Body of pancreas (tissue), 4 donors: ENCODE measurements at regions not wholly inside any gene's neighbourhood (a gene's known extent, or its start where the extent isn't known, plus 50 kb on each side); places are given as distances from the start of the nearest gene placed in this dataset.

ENCODE experiments used
- ATAC-seq: fragments of 150-250 bp; one replicate; pipeline ENCODE4 v1.9.1; 2016
- DNase-seq, 4 donors: peaks; one replicate each; pipeline ENCODE4 v3.0.0-alpha.2; 2019
- H3K27ac ChIP-seq, 4 donors: fragments of 200-600 bp; sonication (generic); 1 replicate in 3 of 4; 2 replicates in 1 of 4; pipeline versions ENCODE4 v1.5.1 to v1.6.1; 2016 to 2019; ENCODE audit warnings: mild to moderate bottlenecking in 1 of 4, mixed read lengths in 1 of 4, moderate library complexity in 1 of 4
- H3K27me3 ChIP-seq, 2 donors: fragments of 200-600 bp; sonication (generic); one replicate each; pipeline ENCODE4 v1.6.0; 2016; ENCODE audit warnings: mild to moderate bottlenecking in 1 of 2
- H3K36me3 ChIP-seq, 2 donors: fragments of 200-600 bp; sonication (generic); replicated peaks in 1 of 2; 2 replicates each; pipeline ENCODE4 v1.5.1; 2016; ENCODE audit warnings: low read depth in 2 of 2; ENCODE audit not compliant: insufficient read depth in 1 of 2
- H3K4me1 ChIP-seq: fragments of 200-600 bp; sonication (generic); one replicate; pipeline ENCODE4 v1.6.0; 2016
- H3K4me3 ChIP-seq, 2 donors: fragments of 200-600 bp; sonication (generic); 1 replicate in 1 of 2; 2 replicates in 1 of 2; pipeline ENCODE4 v1.5.1; 2016 to 2019
- H3K9me3 ChIP-seq, 3 donors: fragments of 200-600 bp; sonication (generic); 1 replicate in 2 of 3; 2 replicates in 1 of 3; pipeline ENCODE4 v1.5.1; 2016
- CTCF ChIP-seq, 7 experiments: fragments of 450-650 bp in 4 of 7; fragments of 200-600 bp in 3 of 7; sonication (generic) in 3 of 7; IDR thresholded peaks; one replicate each; pipeline ENCODE4 v1.5.1; 2016 to 2019; ENCODE audit warnings: antibody characterized with exemption in 7 of 7
- POLR2A ChIP-seq, 3 donors: fragments of 450-650 bp; IDR thresholded peaks; one replicate each; pipeline ENCODE4 v1.6.1; 2016; ENCODE audit warnings: antibody characterized with exemption in 3 of 3, mild to moderate bottlenecking in 2 of 3
- WGBS, 2 donors: methylation state at CpG; one replicate each; pipeline ENCODE4 v1.1.5; 2017; 5-methylcytosine and 5-hydroxymethylcytosine counted together
- intact Hi-C: fragments of 100-400 bp; cut with DNase I; formaldehyde crosslinking; loops from one replicate; pipeline ENCODE4 v1.15.1; 2023

- no peak overlapping the region for H3K27ac ChIP-seq
- H3K27me3 ChIP-seq = no peaks in the 10 kb centered on the region
- H3K36me3 ChIP-seq = no peaks in the 10 kb centered on the region
- intact Hi-C loops = no loop called here
- no peak overlapping the region for H3K4me3 ChIP-seq
- WGBS, 2 donors = 48 to 53% methylated on average over 6 of the region's 6 CpGs
- DNase-seq (peak in 2 of 4 donors; percentile 43 to 57), ATAC-seq (no peak)
- peaks cover 50% of the 10 kb centered on the region for H3K4me1 ChIP-seq
- no peaks in the 10 kb centered on the region for H3K9me3 ChIP-seq
- TF ChIP-seq CTCF (IDR thresholded peaks at IDR 0.05) (no peak), POLR2A (IDR thresholded peaks at IDR 0.05) (no peak)
Measured at GRCh38 chr12:3362737-3363136, 128.3 kb upstream of the PRMT8 start.

GRCh38 chr12:3363608-3364007 lies 127.4 kb upstream of the PRMT8 start:
- Histone ChIP-seq H3K4me1 (peaks cover 55% of the 10 kb centered on the region), H3K27ac (peak overlapping the region in 2 of 4 donors; percentile 10 to 70), H3K36me3 (no peaks in the 10 kb centered on the region), H3K9me3 (no peaks in the 10 kb centered on the region), H3K27me3 (no peaks in the 10 kb centered on the region), H3K4me3 (no peak overlapping the region)
- TF ChIP-seq CTCF (IDR thresholded peaks at IDR 0.05) = no peak
- 74 to 85% methylated on average over 9 of the region's 9 CpGs for WGBS, 2 donors
- peak in 1 of 4 donors; percentile 32 for DNase-seq
- ATAC-seq = no peak
- intact Hi-C loops = no loop called here

- Histone ChIP-seq H3K4me3 (no peak overlapping the region), H3K4me1 (peaks cover 56% of the 10 kb centered on the region), H3K27me3 (no peaks in the 10 kb centered on the region), H3K36me3 (no peaks in the 10 kb centered on the region), H3K27ac (peak overlapping the region in 2 of 4 donors; percentile 10 to 70), H3K9me3 (no peaks in the 10 kb centered on the region)
- no peak for TF ChIP-seq POLR2A (IDR thresholded peaks at IDR 0.05)
- no peak for TF ChIP-seq CTCF (IDR thresholded peaks at IDR 0.05)
- intact Hi-C loops = no loop called here
- ATAC-seq (no peak), DNase-seq (no peak)
- 29 to 50% methylated on average over 5 of the region's 5 CpGs for WGBS, 2 donors
Measured at GRCh38 chr12:3364226-3364625, 126.8 kb upstream of the PRMT8 start.

- peak in 2 of 4 donors; percentile 38 to 50 for DNase-seq
- H3K36me3 ChIP-seq = no peaks in the 10 kb centered on the region
- H3K4me3 ChIP-seq = peak overlapping the region; percentile 45 to 65
- H3K27me3 ChIP-seq = no peaks in the 10 kb centered on the region
- TF ChIP-seq POLR2A (IDR thresholded peaks at IDR 0.05) (peak in 1 of 3 donors; percentile 3), CTCF (IDR thresholded peaks at IDR 0.05) (no peak)
- WGBS, 2 donors = 28 to 34% methylated on average over 11 to 13 of the region's 13 CpGs
- no peaks in the 10 kb centered on the region for H3K9me3 ChIP-seq
- ATAC-seq = peak; percentile 36
- intact Hi-C loops = no loop called here
- H3K4me1 ChIP-seq = peaks cover 62% of the 10 kb centered on the region
- peak overlapping the region in 3 of 4 donors; percentile 68 to 78 (median 70) for H3K27ac ChIP-seq
Measured at GRCh38 chr12:3364661-3365462, 126.1 kb upstream of the PRMT8 start.
